AG04450 (cell line): ENCODE measurements at regions not wholly inside any gene's neighbourhood (a gene's known extent, or its start where the extent isn't known, plus 50 kb on each side); places are given as distances from the start of the nearest gene placed in this dataset.

Experiments
- CTCF ChIA-PET: fragments of 300-600, 350-600 bp; formaldehyde crosslinking; extraction: SDS; loops from one replicate; lab custom pipeline; 2022; ENCODE audit warnings: antibody characterized with exemption, inconsistent platforms; lab: Charles Lee
- POLR2A ChIA-PET: fragments of 350-600 bp; formaldehyde crosslinking; extraction: SDS; loops from one replicate; lab custom pipeline; 2021; ENCODE audit warnings: antibody characterized with exemption, inconsistent platforms; lab: Yijun Ruan, JAX
- DNase-seq: peaks from one replicate; pipeline ENCODE4 v3.0.0-alpha.2; 2011; ENCODE audit warnings: low read depth, low spot score
- H3K27ac ChIP-seq: one replicate; pipeline ENCODE4 v1.5.1; 2012; ENCODE audit warnings: low read depth, low read length, control low read depth
- H3K27me3 ChIP-seq: one replicate; pipeline ENCODE4 v1.6.0; 2012; ENCODE audit warnings: low read length; ENCODE audit not compliant: control insufficient read depth, insufficient read depth
- H3K4me3 ChIP-seq: 2 replicates; pipeline ENCODE4 v1.5.1; 2011; ENCODE audit warnings: mild to moderate bottlenecking, low read depth, low read length, control low read depth
- H3K9me3 ChIP-seq: 2 replicates; pipeline ENCODE4 v1.5.1; 2012; ENCODE audit warnings: low read length; ENCODE audit not compliant: control insufficient read depth, insufficient read depth
- TF ChIP-seq, protein P1 (sequence below): IDR thresholded peaks from 2 replicates; pipeline ENCODE4 v1.5.1; 2011; ENCODE audit warnings: low read depth, low read length, control low read depth, inconsistent platforms

DNA sequence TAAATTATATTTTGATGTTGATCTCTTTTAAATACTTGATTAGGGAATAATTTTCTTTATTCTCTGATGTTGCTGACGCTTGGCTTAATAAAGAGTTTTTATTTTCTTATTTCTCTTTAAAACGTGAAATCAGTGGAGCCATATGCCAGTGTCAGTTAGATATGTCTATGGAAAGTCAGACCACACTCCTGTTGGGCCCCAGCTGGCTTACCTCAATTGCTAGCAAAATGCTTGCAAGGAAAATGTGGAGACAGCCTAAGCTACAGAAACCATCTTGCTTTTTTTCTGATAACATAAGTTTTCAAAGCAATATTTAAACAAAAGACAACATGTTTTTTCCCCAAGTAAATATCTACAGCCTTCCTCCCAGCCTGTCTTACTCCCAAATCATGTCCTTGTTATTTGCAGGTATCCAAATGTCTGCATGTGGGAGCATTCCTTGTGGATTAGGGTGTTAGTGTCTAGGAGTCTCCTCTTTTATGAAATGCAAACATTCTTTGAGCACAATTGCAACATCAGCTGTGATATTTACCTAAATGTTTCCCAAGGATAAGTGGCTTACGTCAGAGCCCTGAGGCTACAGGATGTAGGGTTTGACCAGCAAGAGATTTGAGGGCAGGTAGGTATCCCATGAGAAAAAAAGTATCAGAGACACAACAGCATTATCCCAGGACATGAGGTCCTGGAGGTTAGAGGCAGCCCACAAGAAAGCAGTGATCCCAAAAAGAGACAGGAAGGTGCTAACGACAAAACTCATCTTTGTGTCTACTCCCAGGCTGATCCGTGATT, 117.2 kb upstream of the KCNJ15 start:
- CTCF ChIA-PET = interaction anchor here (0.8 to 2.6 kb wide), 5 partner anchors 12 to 439 kb away, joined by 3 to 10 read pairs (median 6); no protein-coding TSS in a partner anchor
- DNase-seq = peak; percentile 24

DNA sequence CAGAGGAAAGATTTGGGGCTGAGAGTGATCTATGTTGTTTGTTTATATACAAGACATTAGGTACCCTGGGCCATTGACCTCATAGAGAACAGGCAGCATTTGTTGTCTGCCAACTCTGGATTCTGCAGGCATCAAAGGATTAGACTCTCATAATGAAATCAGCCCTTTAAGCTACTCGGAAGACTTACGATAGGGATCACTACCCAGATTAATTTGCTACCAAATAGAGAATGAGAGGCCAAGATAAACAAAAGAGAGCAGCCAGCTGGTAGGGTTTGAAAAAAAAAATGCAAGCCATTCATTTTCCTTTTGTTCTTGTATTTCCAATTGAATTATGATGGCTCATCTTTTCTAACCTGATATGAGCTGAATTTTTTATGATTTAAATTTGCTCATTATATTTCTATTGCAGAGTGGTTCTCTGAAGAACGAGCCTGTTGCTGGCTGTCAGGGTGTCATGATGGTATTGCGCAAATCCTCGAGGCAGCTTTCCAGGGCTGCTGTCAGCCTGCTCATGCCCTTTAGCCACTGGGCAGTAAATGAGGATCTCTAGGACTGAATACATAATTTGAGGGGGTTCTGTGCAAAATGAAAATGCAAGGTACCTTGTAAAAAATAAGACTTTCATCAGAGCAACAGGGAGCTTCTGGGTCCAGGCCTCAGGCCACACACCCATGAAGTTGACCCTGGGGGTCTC, 116.4 kb upstream of the KCNJ15 start:
- H3K4me3 ChIP-seq = no peak overlapping the region
- TF ChIP-seq, protein P1, sequence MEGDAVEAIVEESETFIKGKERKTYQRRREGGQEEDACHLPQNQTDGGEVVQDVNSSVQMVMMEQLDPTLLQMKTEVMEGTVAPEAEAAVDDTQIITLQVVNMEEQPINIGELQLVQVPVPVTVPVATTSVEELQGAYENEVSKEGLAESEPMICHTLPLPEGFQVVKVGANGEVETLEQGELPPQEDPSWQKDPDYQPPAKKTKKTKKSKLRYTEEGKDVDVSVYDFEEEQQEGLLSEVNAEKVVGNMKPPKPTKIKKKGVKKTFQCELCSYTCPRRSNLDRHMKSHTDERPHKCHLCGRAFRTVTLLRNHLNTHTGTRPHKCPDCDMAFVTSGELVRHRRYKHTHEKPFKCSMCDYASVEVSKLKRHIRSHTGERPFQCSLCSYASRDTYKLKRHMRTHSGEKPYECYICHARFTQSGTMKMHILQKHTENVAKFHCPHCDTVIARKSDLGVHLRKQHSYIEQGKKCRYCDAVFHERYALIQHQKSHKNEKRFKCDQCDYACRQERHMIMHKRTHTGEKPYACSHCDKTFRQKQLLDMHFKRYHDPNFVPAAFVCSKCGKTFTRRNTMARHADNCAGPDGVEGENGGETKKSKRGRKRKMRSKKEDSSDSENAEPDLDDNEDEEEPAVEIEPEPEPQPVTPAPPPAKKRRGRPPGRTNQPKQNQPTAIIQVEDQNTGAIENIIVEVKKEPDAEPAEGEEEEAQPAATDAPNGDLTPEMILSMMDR = no peak
- DNase-seq = no peak
- H3K27me3 ChIP-seq = no peaks in the 10 kb centered on the region
- ChIA-PET POLR2A (interaction anchor here (0.6 to 0.7 kb wide), 3 partner anchors 32 to 532 kb away, joined by 3 read pairs; no protein-coding TSS in a partner anchor), CTCF (interaction anchor here (0.6 to 2.6 kb wide), 7 partner anchors 13 to 440 kb away, joined by 3 to 10 read pairs (median 3); no protein-coding TSS in a partner anchor)
- H3K27ac ChIP-seq = no peak overlapping the region
- no peaks in the 10 kb centered on the region for H3K9me3 ChIP-seq

More for the DNA sequence above, 117.2 kb upstream of the KCNJ15 start:
- POLR2A ChIA-PET = interaction anchor here (0.6 to 0.7 kb wide), 3 partner anchors 31 to 532 kb away, joined by 3 read pairs; no protein-coding TSS in a partner anchor
- Histone ChIP-seq H3K27me3 (no peaks in the 10 kb centered on the region), H3K27ac (no peak overlapping the region), H3K9me3 (no peaks in the 10 kb centered on the region), H3K4me3 (no peak overlapping the region)
- TF ChIP-seq, protein P1 = no peak

DNA sequence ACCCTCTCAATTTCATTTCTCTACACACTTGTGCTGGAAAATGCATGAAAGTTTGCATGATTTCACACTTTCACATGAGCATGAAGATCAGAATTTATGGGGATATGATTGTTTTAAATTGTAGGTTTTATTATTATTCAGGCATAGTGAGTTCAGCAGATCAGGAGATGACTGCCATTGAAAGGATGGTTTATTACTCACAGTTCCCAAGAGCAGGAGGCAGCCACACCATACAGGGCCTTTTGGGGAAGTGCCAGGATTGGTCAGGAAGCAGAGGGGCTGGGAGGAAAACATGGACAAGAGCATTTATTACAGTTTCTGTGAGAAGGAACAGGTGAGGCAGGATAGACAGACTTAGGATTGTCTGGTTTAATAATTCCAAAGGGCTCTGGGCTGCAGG, 114.6 kb upstream of the KCNJ15 start:
- DNase-seq = no peak
- no peak overlapping the region for H3K27ac ChIP-seq
- ChIA-PET POLR2A (no interaction called here), CTCF (no interaction called here)
- no peak overlapping the region for H3K4me3 ChIP-seq
- H3K9me3 ChIP-seq = no peaks in the 10 kb centered on the region
- TF ChIP-seq, protein P1 = no peak
- H3K27me3 ChIP-seq = no peaks in the 10 kb centered on the region

DNA sequence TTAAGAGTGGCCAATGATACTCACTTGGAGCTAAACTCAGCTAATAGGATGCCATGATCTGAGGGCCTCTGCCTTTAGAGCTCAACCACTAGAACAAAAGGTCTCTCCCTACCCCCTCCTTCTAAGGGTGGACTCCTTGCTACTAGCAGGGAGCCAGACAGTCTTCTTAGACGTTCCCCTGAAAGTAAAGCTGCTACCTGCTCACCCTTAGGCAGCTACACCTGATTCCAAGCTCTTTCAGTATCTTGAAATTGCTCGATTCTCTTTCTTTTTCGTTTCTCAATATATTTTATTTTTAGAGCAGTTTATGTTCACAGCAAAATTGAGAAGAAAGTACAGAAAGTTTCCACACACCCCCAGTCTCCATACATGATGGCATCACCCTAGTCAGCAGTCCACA, 112.6 kb upstream of the KCNJ15 start:
- ChIA-PET POLR2A (no interaction called here), CTCF (interaction anchor here (0.9 to 1.1 kb wide), 2 partner anchors 15 to 208 kb away, joined by 4 to 5 read pairs; no protein-coding TSS in a partner anchor)
- Histone ChIP-seq H3K27ac (no peak overlapping the region), H3K4me3 (no peak overlapping the region), H3K27me3 (peaks cover 4% of the 10 kb centered on the region), H3K9me3 (no peaks in the 10 kb centered on the region)
- TF ChIP-seq, protein P1 = no peak
- no peak for DNase-seq
